Activated T-cell treated with anti-CD3 and anti-CD28 coated beads for 24 hours (primary cell): ENCODE measurements at regions not wholly inside any gene's neighbourhood (a gene's known extent, or its start where the extent isn't known, plus 50 kb on each side); places are given as distances from the start of the nearest gene placed in this dataset.
"Not testable (repeated sequence)": the region's sequence is repeated elsewhere in the genome, so short reads cannot be mapped to it uniquely, and the experiment has no call there.

ENCODE experiments used
- DNase-seq: peaks from one replicate; pipeline ENCODE4 v3.0.0-alpha.2; 2020; ENCODE audit warnings: low read depth

DNA sequence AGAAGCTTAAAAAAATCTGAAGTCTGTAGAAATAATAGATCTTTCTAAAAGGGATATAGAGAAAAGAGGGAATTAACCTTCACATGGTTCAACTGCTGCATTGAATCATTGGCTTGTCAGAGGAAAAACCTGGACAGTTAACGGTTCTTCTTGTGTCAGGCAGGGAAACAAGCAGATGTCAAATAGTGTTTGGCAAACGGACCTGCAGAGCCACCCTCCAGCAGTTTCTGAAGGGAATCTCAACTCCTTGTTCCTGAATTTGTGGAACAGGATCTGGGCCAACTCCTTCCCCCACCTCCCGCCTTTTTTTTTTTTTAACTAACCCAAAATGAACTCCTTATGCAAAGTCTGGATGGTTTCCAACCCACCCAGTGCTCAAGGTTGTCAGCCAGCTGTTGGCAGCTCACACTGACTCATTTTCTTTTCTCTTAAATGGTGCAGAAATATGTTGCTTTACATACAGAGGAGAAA lies 187.3 kb downstream of the CAND1 start:
- no peak for DNase-seq

DNA sequence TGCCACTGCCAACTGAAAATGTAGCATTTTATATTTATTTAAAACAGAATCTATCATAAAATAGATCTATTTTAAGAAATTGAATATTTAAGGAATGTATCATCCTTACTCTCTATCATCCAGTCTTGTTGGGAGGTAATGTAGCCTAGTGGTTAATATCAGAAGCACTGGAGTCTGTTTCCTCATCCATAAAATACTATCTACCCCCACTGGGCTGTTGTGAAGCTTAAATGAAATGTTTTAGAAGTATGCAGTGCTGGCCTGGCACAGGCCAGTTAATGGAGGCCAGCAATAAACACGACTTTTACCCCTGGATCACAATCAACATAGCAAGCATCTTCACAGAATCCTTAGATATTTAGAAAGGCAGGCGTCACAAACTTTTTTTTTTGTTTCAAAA lies 188.0 kb downstream of the CAND1 start:
- DNase-seq, result no peak

DNA sequence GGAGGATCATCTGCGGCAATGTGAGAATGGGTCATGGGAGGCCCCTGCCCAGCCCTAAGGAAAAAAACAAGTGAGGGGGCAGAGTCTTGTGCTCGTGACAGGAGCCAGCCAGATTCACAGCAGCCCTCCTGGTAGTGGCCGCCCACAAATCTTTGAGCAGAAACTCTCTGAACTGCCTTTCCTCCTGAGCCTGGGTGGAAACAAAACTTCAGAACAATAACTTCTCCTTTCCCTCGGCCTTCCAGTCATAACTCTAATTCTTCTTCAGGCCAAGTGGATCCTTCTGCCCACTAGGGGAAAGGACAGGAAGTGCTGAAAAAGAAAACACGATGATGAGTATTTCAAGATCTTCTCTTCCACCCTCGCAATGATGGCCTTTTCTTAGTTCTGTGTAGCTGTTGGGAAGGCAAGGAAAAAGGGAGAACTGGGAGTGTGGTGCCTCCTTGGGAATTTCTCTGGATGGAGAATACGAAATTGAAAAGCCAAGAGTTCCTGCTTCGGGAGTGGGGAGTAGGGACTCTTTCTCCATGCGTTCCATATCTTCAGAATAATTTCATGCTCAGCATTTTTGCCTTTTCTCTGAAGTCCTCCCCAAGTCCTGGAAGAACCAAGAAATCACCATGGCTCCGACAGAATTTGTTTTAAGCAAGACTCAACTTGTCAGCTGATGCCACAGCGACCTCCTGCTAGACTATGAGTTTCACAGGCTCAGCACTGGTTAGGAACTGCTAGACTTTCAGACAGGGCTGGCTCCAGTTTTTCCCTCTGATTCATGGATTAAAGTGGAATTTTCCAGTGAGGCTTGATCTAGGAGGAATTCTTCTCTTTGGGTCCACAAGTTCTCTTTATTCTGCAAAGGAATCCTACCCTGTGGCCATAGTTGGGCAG lies 188.9 kb downstream of the CAND1 start:
- DNase-seq, result no peak

DNA sequence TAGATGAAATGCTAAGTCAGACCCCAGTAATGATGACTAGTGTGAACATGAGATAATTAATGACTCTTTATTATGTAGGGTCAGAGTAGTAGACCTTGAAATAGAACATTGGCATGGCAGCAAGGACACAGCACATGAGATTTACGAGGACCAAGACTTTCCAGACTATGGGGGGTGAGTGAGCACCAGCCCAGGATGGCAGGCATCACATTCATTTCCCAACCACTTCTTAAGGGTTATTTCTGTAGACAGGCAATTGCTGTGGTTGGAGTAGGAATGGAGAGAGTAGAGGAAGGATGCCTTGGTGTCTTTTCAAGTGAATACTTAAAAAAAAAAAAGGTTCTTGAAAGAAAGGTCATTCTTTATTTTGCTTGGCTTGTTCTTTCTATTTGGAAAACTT lies 189.4 kb upstream of the DYRK2 start:
- DNase-seq, result no peak

DNA sequence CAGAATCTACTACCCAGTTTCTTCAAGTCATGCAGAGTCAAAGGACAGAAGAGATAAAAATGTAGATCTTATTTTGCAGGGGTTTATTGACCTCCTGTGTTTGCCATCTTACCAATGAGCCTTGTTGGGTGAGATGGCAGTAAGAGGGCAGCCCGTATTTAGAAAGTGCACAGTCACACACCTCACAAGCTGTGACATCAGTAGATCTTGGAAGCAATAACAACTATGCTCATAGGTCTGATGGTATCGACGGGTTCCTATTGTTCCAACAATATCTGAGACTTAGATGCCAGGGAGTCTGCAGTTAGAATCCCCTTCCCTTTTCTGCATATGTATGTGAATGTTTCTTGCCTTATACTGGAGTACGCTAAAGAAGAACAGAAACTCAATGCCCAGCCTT lies 189.0 kb upstream of the DYRK2 start:
- DNase-seq, result no peak

- no peak for DNase-seq
Measured at GRCh38 chr12:67460388-67460787, 188.2 kb upstream of the DYRK2 start.

GRCh38 chr12:67468549-67469245 lies 179.8 kb upstream of the DYRK2 start:
- DNase-seq, result no peak

GRCh38 chr12:67469666-67470065 lies 178.9 kb upstream of the DYRK2 start:
- DNase-seq, result no peak

GRCh38 chr12:67471810-67472209 lies 176.7 kb upstream of the DYRK2 start:
- no peak for DNase-seq

DNA sequence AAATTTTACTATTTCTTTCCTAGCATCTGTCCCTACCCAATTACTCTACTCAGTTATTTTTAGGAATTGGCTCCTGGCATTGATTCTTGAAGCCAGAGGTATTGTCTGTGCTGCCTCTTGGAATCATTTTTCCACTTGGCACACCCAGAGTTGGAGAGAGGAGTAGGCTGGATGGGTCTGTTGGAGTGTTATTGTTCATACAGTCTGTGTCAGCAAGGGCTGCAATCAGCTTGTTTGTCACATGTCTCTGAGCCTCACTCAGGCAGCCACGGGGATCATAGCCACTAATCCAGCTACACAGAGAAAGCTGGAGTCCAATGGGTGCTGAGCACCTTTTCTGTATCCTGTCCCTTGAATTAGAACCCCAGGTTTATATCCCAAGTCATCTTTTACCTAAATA lies 176.0 kb upstream of the DYRK2 start:
- no peak for DNase-seq

DNA sequence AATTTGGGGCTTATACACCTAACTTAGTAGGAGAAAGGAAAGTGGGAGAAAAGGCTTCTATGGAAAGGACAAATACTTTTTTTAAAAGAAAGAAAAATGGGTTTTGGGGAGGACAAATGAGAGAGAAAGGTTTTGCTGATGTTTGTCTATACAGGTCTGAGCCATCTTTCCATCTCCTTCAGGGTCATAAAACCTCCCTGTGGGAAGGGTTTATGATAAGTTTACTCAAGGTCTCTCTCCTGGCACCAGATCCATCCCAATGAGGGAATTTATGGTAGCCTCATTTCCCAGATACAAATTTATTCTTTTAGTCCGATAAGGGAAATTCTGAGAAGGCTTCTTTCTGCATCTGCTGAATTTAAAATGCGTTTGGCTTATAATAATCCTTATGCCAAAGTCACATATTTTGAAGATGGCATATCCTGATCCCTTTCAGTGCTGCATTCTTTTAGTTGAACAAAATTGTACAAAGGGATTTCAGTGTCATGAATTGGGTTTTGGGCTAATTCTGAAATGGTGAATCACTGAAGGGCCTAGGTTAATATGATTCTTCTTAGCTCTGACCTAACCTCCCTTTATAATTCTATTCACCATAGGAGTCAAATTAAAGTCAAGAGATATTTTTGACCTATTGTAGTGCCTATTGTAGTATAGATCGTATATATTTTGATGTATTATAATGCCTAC lies 173.5 kb upstream of the DYRK2 start:
- no peak for DNase-seq

DNA sequence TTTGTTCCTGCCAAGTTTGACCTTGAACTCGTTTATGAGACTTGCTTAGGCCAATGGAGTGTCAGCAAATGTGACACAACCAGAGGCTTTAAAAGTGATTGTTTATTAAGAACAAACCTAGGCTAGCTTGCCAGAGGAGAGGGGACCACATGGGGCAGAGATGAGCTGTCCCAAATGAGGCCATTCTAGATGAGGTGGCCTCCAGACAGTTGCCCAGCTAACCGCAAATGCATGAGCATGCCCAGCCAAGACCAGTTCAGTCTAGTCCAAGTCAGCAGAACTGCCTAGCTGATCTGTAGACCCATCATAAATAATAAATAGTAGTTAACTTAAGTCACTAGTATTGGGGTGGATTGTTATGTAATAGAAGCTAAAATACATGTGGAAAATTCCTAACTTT lies 172.8 kb upstream of the DYRK2 start:
- no peak for DNase-seq

DNA sequence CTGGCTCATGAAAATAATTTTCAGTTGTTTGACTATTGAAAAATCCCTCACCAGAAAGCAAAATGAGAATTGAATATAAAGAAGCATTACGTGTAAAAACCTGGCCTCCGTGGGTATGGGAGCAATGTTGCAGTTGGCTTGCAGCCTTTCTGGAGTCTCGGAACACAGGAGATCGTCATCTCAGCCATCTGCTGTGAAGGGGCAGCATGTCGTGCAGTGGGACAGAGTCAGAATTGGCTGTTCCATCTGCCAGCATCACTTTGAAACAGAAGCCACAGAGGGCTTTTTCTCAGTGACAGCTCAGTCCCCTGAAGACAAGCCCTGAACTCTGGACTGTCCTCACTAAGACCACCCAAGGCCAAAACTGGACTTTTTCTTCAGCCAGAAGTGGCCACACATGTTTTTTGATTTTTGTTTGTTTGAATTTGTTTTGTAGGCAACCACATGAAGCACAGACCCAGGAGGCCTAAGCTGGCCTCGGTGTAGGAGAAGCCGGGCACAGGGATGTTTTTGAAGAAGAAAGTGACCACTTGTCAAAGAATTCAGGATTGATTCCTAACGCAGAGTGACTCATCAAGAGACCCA lies 170.8 kb upstream of the DYRK2 start:
- no peak for DNase-seq

GRCh38 chr12:67482751-67483661 lies 165.5 kb upstream of the DYRK2 start:
- peak; percentile 34 for DNase-seq

- DNase-seq, result no peak
Measured at GRCh38 chr12:67483871-67484554, 164.5 kb upstream of the DYRK2 start.

DNA sequence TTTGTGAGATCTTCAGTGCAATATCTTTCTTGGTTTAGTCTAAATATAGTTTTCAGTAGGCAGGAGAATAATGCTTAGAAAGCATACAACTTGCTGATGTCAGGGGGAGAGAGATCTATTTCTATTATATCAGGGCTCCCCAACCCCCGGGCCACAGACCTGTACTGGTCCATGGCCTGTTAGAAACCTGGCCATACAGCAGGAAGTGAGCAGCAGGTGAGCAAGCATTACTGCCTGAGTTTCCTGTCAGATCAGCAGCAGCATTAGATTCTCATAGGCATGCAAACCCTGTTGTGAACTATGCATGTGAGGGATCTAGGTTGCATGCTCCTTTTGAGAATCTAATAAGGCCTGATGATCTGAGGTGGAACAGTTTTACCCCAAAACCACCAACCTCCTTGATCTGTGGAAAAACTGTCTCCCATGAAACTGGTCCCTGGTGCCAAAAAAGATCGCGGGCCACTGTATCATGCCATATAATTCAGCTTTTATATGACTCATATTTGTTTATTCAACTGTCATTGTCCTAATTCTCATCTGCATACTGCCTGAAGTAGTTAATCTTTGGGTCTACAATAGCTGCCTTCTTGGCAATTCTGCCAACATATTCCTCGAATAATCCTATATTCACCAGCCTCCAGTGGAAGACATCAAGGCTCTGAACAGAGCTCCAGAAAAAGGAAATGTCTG lies 163.6 kb upstream of the DYRK2 start:
- no peak for DNase-seq

DNA sequence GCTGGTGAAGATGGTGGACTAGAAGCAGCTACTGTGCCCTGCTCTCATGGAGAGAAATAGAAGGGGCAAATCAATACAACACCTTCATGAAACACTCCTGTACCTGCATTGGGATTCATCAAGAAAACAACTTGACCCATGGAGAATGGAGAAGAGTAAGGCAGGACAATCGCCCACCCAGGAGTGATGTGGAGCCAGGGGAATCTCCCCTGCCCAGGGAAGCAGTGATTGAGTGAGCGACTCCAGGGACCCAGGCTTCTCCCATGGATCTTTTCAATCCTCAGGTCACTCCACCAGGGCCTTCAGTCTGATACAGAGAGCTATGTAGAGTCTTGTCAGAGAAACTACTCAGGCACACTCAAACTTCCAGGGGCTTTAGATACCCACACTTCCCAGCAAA lies 161.9 kb upstream of the DYRK2 start:
- DNase-seq, result no peak

DNA sequence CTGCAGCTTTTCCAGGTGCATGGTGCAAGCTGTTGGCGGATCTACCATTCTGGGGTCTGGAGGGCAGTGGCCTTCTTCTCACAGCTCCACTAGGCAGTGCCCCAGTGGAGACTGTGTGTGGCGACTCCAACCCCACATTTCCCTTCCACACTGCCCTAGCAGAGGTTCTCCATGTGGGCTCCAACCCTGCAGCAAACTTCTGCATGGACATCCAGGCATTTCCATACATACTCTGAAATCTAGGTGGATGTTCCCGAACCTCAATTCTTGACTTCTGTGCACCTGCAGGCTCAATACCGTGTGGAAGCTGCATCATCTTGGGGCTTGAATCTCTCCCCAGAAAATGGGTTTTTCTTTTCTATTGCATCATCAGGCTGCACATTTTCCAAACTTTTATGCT lies 160.2 kb upstream of the DYRK2 start:
- DNase-seq, result not testable (repeated sequence)

DNA sequence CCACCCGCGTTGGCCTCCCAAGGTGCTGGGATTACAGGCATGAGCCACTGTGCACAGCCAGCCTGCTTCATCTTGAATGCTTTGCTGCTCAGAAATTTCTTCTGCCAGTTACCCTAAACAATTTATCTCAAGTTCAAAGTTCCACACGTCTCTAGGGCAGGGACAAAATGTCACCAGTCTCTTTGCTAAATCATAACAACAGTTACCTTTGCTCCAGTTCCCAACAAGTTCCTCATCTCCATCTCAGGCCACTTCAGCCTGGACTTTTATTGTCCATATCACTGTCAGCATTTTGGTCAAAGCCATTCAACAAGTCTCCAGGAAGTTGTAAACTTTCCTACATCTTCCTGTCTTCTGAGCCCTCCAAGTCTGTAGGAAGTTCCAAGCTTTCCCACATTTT lies 159.5 kb upstream of the DYRK2 start:
- DNase-seq, result no peak

DNA sequence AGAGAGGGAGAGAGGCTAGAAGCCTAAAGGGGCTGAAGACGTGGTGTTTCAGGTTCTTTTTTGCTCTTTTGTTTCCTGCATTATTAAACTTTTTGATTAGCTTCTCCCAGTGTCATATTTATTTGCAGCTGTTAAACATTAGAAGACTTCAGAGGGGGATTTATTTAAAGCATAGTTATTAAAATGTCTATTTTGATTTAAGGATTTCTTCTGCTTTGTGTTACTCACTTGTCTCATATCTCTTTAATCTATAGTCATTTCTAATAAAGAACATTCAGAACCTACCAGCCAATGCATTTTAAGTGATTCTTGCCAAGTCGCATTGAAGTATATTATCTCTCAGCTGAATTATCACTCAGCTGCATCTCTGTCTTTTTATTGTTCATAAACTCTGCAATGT lies 152.0 kb upstream of the DYRK2 start:
- DNase-seq, result no peak
